T-helper 1 cell treated with Interleukin-12 subunit alpha and Interleukin-12 subunit beta and Interleukin-4 antibody, amounts not matched to agents 30 μg/mL and 1 μg/mL, for 36 hours (primary cell): ENCODE measurements at regions not wholly inside any gene's neighbourhood (a gene's known extent, or its start where the extent isn't known, plus 50 kb on each side); places are given as distances from the start of the nearest gene placed in this dataset.

Source experiments
- H3K27ac Mint-ChIP-seq: one replicate; pipeline ENCODE4 v1.8.0; 2021; ENCODE audit warnings: mild to moderate bottlenecking, mixed read lengths
- H3K27me3 Mint-ChIP-seq: one replicate; pipeline ENCODE4 v1.8.0; 2021; ENCODE audit warnings: low read depth, mixed read lengths
- H3K36me3 Mint-ChIP-seq: one replicate; pipeline ENCODE4 v1.8.0; 2021; ENCODE audit warnings: low read depth, mixed read lengths
- H3K4me1 Mint-ChIP-seq: one replicate; pipeline ENCODE4 v1.8.0; 2021; ENCODE audit warnings: low read depth, mixed read lengths
- H3K4me3 Mint-ChIP-seq: one replicate; pipeline ENCODE4 v1.8.0; 2021; ENCODE audit warnings: mild to moderate bottlenecking, moderate library complexity, mixed read lengths
- H3K9me3 Mint-ChIP-seq: one replicate; pipeline ENCODE4 v1.8.0; 2021; ENCODE audit warnings: mixed read lengths

- Mint-ChIP-seq H3K27ac (no peak overlapping the region), H3K36me3 (no peaks in the 10 kb centered on the region), H3K27me3 (no peaks in the 10 kb centered on the region), H3K4me1 (no peaks in the 10 kb centered on the region), H3K9me3 (no peaks in the 10 kb centered on the region), H3K4me3 (no peak overlapping the region)
Measured at GRCh38 chr5:135138116-135138850, 104.3 kb upstream of the PITX1 start.

DNA sequence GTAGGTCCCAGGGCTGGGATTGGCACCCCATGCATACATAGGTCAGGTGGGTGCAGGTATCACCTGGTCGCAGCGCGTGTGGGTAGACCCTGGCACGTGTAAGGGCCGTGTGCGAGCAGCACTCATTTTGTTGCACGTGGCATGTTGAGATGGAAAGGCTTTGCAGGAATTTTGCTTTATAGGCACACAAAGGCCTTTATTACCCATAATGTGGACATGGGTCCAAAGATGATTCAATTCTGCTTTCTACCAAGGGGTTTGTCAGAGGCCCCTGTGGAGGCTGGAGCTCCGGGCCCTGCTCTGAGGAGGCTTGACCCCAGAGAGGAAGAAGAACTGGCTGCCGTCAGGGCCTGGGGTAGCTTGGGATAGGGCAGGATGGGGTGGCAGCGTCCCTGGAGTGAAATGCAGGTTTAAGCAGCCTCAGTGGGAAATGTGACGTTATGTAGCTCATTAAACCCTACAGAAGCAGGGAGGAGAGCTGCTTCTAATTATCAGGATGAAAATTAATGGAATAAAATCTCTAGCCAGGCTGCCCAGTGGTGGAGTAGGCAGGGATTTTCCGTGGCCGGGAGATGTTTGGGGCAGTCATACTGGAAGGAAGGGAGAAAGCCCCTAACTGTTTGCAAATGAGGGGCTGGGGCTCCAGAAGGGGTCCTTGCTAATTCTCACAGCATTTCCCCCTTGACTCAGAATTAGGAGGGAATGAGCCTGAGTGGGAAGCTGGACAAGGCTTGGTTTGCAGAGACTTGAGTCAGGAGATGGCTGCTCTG is 103.3 kb upstream of the PITX1 start:
- no peak overlapping the region for H3K27ac Mint-ChIP-seq
- no peaks in the 10 kb centered on the region for H3K36me3 Mint-ChIP-seq
- no peaks in the 10 kb centered on the region for H3K4me1 Mint-ChIP-seq
- no peaks in the 10 kb centered on the region for H3K27me3 Mint-ChIP-seq
- H3K9me3 Mint-ChIP-seq: no peaks in the 10 kb centered on the region
- no peak overlapping the region for H3K4me3 Mint-ChIP-seq

DNA sequence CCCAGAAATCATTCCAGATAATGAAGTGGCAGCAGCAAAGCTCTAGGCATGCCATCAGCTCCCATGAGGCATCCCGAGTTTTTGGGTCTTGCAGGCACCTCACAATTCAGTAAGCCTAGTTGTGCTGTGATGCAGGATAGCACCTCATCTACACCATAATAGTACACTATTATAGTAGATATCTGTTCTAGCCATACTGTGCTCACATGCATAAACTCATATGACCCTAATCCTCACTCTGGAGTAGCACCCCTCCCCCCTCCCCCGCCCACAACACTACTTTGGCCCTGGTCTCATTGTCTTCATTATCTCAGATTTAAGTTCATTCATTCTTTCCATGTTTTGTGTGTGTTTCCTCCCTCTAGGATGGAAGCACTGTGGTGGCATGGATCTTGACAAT is 102.5 kb upstream of the PITX1 start:
- no peaks in the 10 kb centered on the region for H3K4me1 Mint-ChIP-seq
- no peaks in the 10 kb centered on the region for H3K27me3 Mint-ChIP-seq
- no peaks in the 10 kb centered on the region for H3K36me3 Mint-ChIP-seq
- H3K9me3 Mint-ChIP-seq: no peaks in the 10 kb centered on the region
- no peak overlapping the region for H3K27ac Mint-ChIP-seq
- H3K4me3 Mint-ChIP-seq: no peak overlapping the region

DNA sequence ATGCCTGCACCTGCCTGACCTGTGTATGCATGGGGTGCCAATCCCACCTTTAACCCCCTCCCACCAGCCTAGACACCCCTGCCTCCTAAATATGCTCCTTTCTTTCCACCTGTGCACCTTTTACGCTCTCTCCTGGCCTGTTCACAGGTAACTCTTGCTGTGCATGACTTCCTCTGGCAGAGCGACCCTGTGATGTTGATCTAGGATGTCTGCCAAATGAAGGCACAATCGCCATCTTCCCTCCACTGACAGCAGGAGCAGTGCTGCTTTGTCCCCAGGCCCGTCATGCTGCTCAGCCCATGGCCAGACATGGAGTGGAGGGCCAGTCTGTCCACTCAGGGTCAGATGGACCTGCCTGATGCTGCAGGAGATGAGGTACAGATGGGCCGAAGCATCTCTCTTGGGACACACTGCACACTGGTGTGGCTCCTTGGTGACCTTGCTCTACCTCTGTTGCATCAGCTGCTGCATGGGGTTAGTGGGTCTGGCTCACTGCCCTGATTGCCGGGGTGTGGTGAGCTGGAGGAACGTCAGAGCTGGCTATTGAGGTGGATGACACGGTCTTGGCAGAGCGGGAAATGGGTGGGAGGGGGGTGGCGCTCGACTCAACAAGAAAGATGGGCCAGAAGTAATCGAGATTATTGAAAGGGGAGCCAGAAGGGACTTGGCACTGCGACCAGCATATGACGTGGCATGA is 101.7 kb upstream of the PITX1 start:
- Mint-ChIP-seq H3K27me3 (no peaks in the 10 kb centered on the region), H3K4me1 (no peaks in the 10 kb centered on the region), H3K9me3 (no peaks in the 10 kb centered on the region), H3K4me3 (no peak overlapping the region), H3K36me3 (no peaks in the 10 kb centered on the region), H3K27ac (no peak overlapping the region)

GRCh38 chr5:135134691-135135381 is 100.8 kb upstream of the PITX1 start:
- Mint-ChIP-seq H3K27me3 (peaks cover 6% of the 10 kb centered on the region), H3K36me3 (no peaks in the 10 kb centered on the region), H3K27ac (no peak overlapping the region), H3K4me1 (no peaks in the 10 kb centered on the region), H3K9me3 (no peaks in the 10 kb centered on the region), H3K4me3 (no peak overlapping the region)

- Mint-ChIP-seq H3K9me3 (no peaks in the 10 kb centered on the region), H3K4me1 (peaks cover 2% of the 10 kb centered on the region), H3K27ac (no peak overlapping the region), H3K4me3 (no peak overlapping the region), H3K27me3 (peaks cover 6% of the 10 kb centered on the region), H3K36me3 (no peaks in the 10 kb centered on the region)
Measured at GRCh38 chr5:135133698-135134515, 99.9 kb upstream of the PITX1 start.

GRCh38 chr5:135133181-135133580 is 99.2 kb upstream of the PITX1 start:
- peaks cover 2% of the 10 kb centered on the region for H3K4me1 Mint-ChIP-seq
- H3K9me3 Mint-ChIP-seq: no peaks in the 10 kb centered on the region
- no peak overlapping the region for H3K27ac Mint-ChIP-seq
- no peak overlapping the region for H3K4me3 Mint-ChIP-seq
- no peaks in the 10 kb centered on the region for H3K36me3 Mint-ChIP-seq
- peaks cover 6% of the 10 kb centered on the region for H3K27me3 Mint-ChIP-seq

DNA sequence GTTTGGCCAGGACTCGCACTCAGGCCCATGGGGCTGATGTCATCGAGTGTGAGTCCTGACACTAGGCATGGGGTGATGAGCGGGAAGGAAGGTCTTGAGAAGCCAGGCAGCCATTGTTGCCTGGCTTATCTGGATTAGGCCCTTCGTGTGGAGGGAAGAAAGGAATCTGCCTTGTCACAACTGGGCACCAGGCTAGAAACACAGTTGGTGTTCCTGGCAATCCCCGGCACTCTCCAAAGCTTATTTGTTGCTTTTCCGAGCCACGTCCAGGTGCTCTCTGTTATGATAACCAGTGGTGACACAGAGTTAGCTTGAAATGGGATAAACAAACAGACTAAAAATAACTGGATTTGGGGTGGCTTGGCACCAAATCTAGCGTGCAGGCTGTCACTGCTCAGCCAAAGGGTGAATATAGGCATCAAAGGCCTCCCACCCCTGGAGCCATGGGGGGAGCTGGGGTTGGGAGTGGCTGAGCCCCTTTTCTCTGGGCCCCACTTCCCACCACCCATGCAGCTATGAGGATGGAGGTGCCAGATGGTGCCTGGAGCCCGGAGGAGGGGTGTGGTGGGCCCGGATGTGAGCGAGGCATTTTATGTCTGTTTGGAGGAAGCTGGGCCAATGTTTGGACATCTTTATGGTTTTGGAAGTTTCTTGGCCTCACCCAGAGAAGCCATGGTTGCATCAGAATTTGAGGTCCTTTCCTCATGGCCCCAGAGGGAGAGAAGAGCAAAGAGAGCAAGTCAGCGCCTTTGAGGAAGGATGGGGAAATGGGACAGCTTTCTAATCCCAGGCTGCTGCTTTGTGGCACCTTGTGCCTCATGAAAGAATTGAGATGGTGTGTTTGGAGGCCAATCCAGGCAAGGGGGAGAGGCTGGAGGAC is 98.0 kb upstream of the PITX1 start:
- no peaks in the 10 kb centered on the region for H3K9me3 Mint-ChIP-seq
- no peak overlapping the region for H3K27ac Mint-ChIP-seq
- H3K36me3 Mint-ChIP-seq: no peaks in the 10 kb centered on the region
- H3K27me3 Mint-ChIP-seq: peaks cover 6% of the 10 kb centered on the region
- H3K4me3 Mint-ChIP-seq: no peak overlapping the region
- H3K4me1 Mint-ChIP-seq: peaks cover 2% of the 10 kb centered on the region

DNA sequence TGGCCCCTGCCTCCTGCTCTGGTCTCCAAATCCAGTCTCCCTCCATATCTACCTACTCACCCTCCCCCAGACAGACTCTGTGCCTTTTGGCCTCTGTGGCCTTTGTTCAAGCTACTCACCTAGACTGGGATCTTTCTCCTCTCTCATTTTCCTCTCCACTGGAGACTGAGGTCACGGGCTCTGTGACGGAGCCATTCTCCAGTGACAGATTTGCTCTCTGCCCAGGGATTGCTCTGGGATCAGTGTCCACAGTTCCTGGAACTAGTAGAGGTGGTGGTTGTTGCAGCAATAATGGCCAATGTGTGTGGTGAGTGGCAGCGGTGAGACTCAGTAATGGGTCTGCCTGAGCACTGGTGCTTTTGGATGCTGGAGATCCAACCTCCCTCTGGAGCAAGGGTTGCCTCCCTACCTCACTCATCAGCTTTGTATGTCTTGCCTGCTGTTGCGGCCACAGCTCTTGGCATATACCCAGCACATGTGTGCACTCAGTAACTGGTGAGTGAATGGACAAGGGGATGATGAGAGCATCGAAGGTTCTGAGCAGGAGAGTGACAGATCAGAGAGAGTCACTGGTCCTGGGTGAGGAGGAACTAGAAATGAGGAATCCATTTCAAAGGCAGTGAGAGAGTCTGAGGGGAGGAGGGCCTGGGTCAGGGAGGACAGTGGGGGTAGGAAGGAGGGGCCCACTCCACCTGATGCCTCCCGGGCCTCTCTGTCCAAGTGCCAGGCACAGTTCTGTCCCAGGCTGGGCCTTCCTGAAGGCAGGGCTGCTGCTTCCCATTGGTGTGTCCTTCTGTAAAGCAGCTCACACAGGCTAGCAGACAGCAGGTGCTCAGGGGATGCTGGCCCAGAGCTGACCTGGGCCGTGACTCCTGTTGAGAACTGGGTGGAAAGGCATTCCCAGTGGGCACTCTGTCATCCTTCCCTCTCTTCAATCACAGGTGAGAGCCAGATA is 96.5 kb upstream of the PITX1 start:
- Mint-ChIP-seq H3K4me3 (no peak overlapping the region), H3K27me3 (peaks cover 6% of the 10 kb centered on the region), H3K4me1 (peaks cover 2% of the 10 kb centered on the region), H3K9me3 (no peaks in the 10 kb centered on the region), H3K36me3 (no peaks in the 10 kb centered on the region), H3K27ac (no peak overlapping the region)

DNA sequence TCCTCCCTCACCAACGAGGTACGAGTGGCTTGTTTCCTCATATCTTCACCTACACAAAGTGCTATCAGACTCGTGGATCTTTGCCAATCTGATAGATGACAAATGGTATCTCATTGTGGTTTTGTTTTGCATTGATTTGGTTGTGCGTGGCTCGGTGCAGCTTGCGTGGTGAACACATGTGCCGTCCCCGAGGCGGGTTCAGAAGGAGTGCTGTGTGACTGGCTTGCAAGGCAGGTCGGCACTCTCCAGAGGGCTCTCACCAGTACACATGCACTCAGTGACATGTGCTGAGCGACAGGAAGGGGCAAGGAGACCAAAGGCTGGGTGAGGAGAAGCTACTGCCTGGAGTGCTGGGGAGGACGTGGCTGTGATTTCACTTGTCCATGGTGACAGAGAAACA is 95.3 kb upstream of the PITX1 start:
- H3K4me1 Mint-ChIP-seq: peaks cover 2% of the 10 kb centered on the region
- no peaks in the 10 kb centered on the region for H3K36me3 Mint-ChIP-seq
- no peaks in the 10 kb centered on the region for H3K9me3 Mint-ChIP-seq
- no peak overlapping the region for H3K27ac Mint-ChIP-seq
- H3K27me3 Mint-ChIP-seq: peaks cover 6% of the 10 kb centered on the region
- H3K4me3 Mint-ChIP-seq: no peak overlapping the region

DNA sequence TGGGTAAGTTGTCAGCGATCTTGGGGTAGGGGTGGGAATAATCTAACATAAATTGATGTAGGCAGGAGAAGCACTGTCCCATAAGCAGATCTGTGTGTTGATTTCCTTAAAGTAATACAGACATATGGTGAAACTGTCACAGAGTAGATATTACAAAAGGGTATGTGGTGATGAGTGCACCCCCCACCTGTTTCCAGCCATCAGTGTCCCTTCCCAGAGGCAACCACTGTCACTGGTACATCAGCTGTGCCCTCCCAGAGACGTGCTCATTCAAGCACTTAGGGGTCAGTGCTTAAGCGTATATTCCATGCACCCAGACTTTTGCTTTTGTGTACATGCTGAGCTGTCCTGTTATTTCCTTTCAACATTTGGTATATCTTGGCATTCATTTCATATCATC is 94.3 kb upstream of the PITX1 start:
- Mint-ChIP-seq H3K4me1 (peaks cover 2% of the 10 kb centered on the region), H3K27me3 (peaks cover 6% of the 10 kb centered on the region), H3K27ac (no peak overlapping the region), H3K36me3 (no peaks in the 10 kb centered on the region), H3K9me3 (no peaks in the 10 kb centered on the region), H3K4me3 (no peak overlapping the region)

GRCh38 chr5:135127439-135128240 is 93.6 kb upstream of the PITX1 start:
- Mint-ChIP-seq H3K4me3 (no peak overlapping the region), H3K9me3 (no peaks in the 10 kb centered on the region), H3K36me3 (no peaks in the 10 kb centered on the region), H3K27me3 (peaks cover 6% of the 10 kb centered on the region), H3K27ac (no peak overlapping the region), H3K4me1 (peaks cover 2% of the 10 kb centered on the region)
